ENCODE measurements at regions not wholly inside any gene's neighbourhood (a gene's known extent, or its start where the extent isn't known, plus 50 kb on each side); places are given as distances from the start of the nearest gene placed in this dataset.

GRCh38 chr22:26797910-26798309 is 140.5 kb downstream of the MIAT start:
- TF ChIP-seq TSHZ2 (CRISPR knock-in tag; IDR thresholded peaks at IDR 0.05) (no peak), RARB (CRISPR knock-in tag; IDR thresholded peaks at IDR 0.05) (no peak), ZC3H10 (CRISPR knock-in tag; IDR thresholded peaks at IDR 0.05) (no peak), ZFP3 (CRISPR knock-in tag; IDR thresholded peaks at IDR 0.05) (no peak), SNAI2 (CRISPR knock-in tag; IDR thresholded peaks at IDR 0.05) (no peak), CREB5 (CRISPR knock-in tag; IDR thresholded peaks at IDR 0.05; ENCODE audit: low read depth) (no peak), POU6F1 (CRISPR knock-in tag; IDR thresholded peaks at IDR 0.05; ENCODE audit: borderline replicate concordance, low read depth) (no peak), TCF4 (CRISPR knock-in tag; IDR thresholded peaks at IDR 0.05; ENCODE audit: borderline replicate concordance) (no peak), PATZ1 (CRISPR knock-in tag; IDR thresholded peaks at IDR 0.05; ENCODE audit: borderline replicate concordance) (no peak), ARNTL (CRISPR knock-in tag; IDR thresholded peaks at IDR 0.05; ENCODE audit: borderline replicate concordance, low read depth) (no peak), TOX (CRISPR knock-in tag; IDR thresholded peaks at IDR 0.05; ENCODE audit: borderline replicate concordance) (no peak), ISL1 (CRISPR knock-in tag; IDR thresholded peaks at IDR 0.05) (no peak), BACH2 (CRISPR knock-in tag; IDR thresholded peaks at IDR 0.05; ENCODE audit: borderline replicate concordance) (no peak), PPARA (CRISPR knock-in tag; IDR thresholded peaks at IDR 0.05; ENCODE audit: borderline replicate concordance) (no peak), ZFP30 (CRISPR knock-in tag; IDR thresholded peaks at IDR 0.05) (no peak)

GRCh38 chr22:26798462-26799065 is 141.2 kb downstream of the MIAT start:
- no peak for ATAC-seq
- TF ChIP-seq TSHZ2 (CRISPR knock-in tag; IDR thresholded peaks at IDR 0.05) (no peak), GLIS3 (CRISPR knock-in tag; IDR thresholded peaks at IDR 0.05) (no peak), ZFP3 (CRISPR knock-in tag; IDR thresholded peaks at IDR 0.05) (no peak), ZNF8 (CRISPR knock-in tag; IDR thresholded peaks at IDR 0.05) (no peak), RARB (CRISPR knock-in tag; IDR thresholded peaks at IDR 0.05) (no peak), CSRNP3 (CRISPR knock-in tag; IDR thresholded peaks at IDR 0.05) (no peak), CREB5 (CRISPR knock-in tag; IDR thresholded peaks at IDR 0.05; ENCODE audit: low read depth) (no peak), PPARA (CRISPR knock-in tag; IDR thresholded peaks at IDR 0.05; ENCODE audit: borderline replicate concordance) (no peak), ISL1 (CRISPR knock-in tag; IDR thresholded peaks at IDR 0.05) (no peak), OSR1 (CRISPR knock-in tag; IDR thresholded peaks at IDR 0.05) (no peak), ESRRG (CRISPR knock-in tag; IDR thresholded peaks at IDR 0.05) (no peak), POU6F1 (CRISPR knock-in tag; IDR thresholded peaks at IDR 0.05; ENCODE audit: borderline replicate concordance, low read depth) (no peak), TCF4 (CRISPR knock-in tag; IDR thresholded peaks at IDR 0.05; ENCODE audit: borderline replicate concordance) (no peak), PATZ1 (CRISPR knock-in tag; IDR thresholded peaks at IDR 0.05; ENCODE audit: borderline replicate concordance) (no peak), SNAI2 (CRISPR knock-in tag; IDR thresholded peaks at IDR 0.05) (no peak), ZNF70 (CRISPR knock-in tag; IDR thresholded peaks at IDR 0.05) (no peak)

More at GRCh38 chr22:26797910-26798309, 140.5 kb downstream of the MIAT start:
- peak; percentile 40; the same call in 2 of the 3 replicates for ATAC-seq
